Nephron progenitor cell (in vitro differentiated cells): ENCODE measurements at regions not wholly inside any gene's neighbourhood (a gene's known extent, or its start where the extent isn't known, plus 50 kb on each side); places are given as distances from the start of the nearest gene placed in this dataset.
"Not testable (repeated sequence)": the region's sequence is repeated elsewhere in the genome, so short reads cannot be mapped to it uniquely, and the experiment has no call there.

Source experiments
- DNase-seq: peaks from one replicate; pipeline ENCODE4 v3.0.0; 2021
- H3K27ac Mint-ChIP-seq: 2 replicates; pipeline ENCODE4 v1.8.0; 2021; ENCODE audit warnings: mild to moderate bottlenecking, moderate library complexity, mixed read lengths
- H3K27me3 Mint-ChIP-seq: 2 replicates; pipeline ENCODE4 v1.8.0; 2021; ENCODE audit warnings: mild to moderate bottlenecking, low read depth, mixed read lengths; ENCODE audit not compliant: poor library complexity
- H3K36me3 Mint-ChIP-seq: 2 replicates; pipeline ENCODE4 v1.8.0; 2021; ENCODE audit warnings: low read depth, mixed read lengths
- H3K4me1 Mint-ChIP-seq: 2 replicates; pipeline ENCODE4 v1.8.0; 2021; ENCODE audit warnings: mixed read lengths
- H3K4me3 Mint-ChIP-seq: 2 replicates; pipeline ENCODE4 v1.8.0; 2021; ENCODE audit warnings: mild to moderate bottlenecking, moderate library complexity, mixed read lengths
- H3K9me3 Mint-ChIP-seq: 2 replicates; pipeline ENCODE4 v1.8.0; 2021; ENCODE audit warnings: mild to moderate bottlenecking, moderate library complexity, mixed read lengths
- CTCF ChIP-seq: fragments of 200-600 bp; sonication (generic); IDR thresholded peaks from 2 replicates; pipeline ENCODE4 v1.5.0; 2021; ENCODE audit warnings: antibody characterized with exemption

DNA sequence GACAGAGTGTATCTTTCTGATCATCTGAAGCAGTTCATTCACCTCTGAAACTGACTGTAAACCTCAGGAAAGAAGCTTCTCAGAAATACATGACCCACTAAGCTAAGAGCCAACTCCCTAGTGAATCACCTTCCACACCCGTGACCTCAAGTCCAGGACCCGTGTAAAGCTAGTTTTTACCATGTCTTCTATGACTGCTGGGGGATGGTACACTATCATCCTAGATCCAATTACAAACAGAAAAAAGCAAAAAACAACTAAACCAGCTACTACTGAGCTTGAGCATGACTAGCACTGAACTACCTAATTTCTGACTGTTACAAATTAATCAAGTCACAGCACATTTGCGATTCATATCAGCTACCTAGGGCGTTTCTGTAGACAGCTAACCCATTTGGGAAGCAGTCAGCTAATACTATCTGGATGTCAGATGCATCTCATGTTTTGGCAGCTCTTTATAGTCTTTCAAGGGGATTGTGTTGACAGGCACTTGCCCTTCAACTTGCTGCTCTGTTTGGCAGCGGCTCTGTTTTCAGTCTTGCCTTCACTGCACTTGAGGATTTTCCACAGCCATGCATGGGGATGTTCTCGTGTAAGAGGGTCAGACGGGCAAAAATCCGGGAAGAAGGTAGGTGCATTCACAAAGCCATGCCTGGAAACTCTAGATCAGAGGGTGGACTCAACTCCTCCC is 350.3 kb downstream of the ANAPC1 start:
- not testable (repeated sequence) for DNase-seq, H3K27me3 Mint-ChIP-seq, H3K4me3 Mint-ChIP-seq, H3K27ac Mint-ChIP-seq
- H3K36me3 Mint-ChIP-seq = peaks cover 10% of the 10 kb centered on the region
- H3K4me1 Mint-ChIP-seq = peaks cover 20% of the 10 kb centered on the region
- H3K9me3 Mint-ChIP-seq = peaks cover 23% of the 10 kb centered on the region

DNA sequence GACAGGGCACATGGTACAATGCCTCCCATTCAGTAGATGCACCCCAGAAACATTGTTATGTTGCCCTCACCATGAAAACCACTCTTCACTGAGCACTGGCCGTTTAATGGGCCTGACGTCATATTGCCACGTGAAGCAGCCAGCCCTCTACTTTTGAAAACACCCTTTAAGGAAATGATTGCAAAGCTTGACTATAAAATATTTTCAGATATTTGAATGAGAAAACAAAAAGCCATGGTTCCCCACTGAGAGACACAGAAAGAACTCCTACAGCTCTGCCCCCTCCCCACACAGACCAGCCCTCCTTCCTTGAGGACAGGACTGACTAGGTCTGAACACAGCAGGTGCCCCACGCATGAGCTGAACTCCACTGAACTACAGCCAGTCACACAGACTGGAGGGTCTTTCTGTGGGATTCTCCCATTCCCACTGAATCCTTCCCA is 349.1 kb downstream of the ANAPC1 start:
- Mint-ChIP-seq H3K4me3 (no peak overlapping the region), H3K27ac (peak overlapping the region; percentile 36), H3K4me1 (peaks cover 20% of the 10 kb centered on the region), H3K36me3 (peaks cover 10% of the 10 kb centered on the region), H3K9me3 (peaks cover 23% of the 10 kb centered on the region), H3K27me3 (peaks cover 7% of the 10 kb centered on the region)
- TF ChIP-seq CTCF = no peak
- DNase-seq = no peak

GRCh38 chr2:111535404-111535803 is 348.6 kb downstream of the ANAPC1 start:
- Mint-ChIP-seq H3K27ac (peak overlapping the region; percentile 36), H3K36me3 (peaks cover 10% of the 10 kb centered on the region), H3K4me1 (peaks cover 20% of the 10 kb centered on the region), H3K4me3 (no peak overlapping the region), H3K9me3 (peaks cover 23% of the 10 kb centered on the region), H3K27me3 (peaks cover 7% of the 10 kb centered on the region)
- DNase-seq = no peak
- TF ChIP-seq CTCF = no peak

GRCh38 chr2:111537078-111537655 is 346.8 kb downstream of the ANAPC1 start:
- TF ChIP-seq CTCF = no peak

DNA sequence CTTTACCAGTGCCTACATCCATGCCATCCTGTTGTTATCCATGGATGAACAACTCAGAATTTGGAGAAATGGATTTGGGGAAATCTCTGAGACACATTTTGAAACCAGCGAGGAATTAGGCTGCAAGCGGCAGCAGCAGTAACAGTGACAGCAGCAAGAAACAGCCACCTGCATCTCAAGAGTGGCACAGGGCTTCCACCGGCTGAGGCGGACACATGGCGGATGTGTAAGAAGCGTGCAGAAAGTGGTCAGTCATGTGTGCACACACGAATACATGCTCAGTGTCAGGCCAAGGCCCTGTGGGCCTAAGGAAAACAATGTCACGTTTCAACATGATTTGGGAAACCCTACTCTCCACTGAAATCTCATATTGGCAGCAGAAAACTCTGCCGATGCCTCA is 344.0 kb downstream of the ANAPC1 start:
- Mint-ChIP-seq H3K36me3 (peaks cover 10% of the 10 kb centered on the region), H3K9me3 (peaks cover 29% of the 10 kb centered on the region)
- not testable (repeated sequence) for H3K27ac Mint-ChIP-seq, H3K4me1 Mint-ChIP-seq, H3K27me3 Mint-ChIP-seq, H3K4me3 Mint-ChIP-seq, DNase-seq

More at GRCh38 chr2:111537078-111537655, 346.8 kb downstream of the ANAPC1 start:
- DNase-seq = no peak
- Mint-ChIP-seq H3K36me3 (peaks cover 10% of the 10 kb centered on the region), H3K4me3 (no peak overlapping the region), H3K27me3 (peaks cover 7% of the 10 kb centered on the region), H3K9me3 (peaks cover 23% of the 10 kb centered on the region), H3K27ac (no peak overlapping the region), H3K4me1 (peaks cover 20% of the 10 kb centered on the region)

GRCh38 chr2:111542120-111542774 is 341.7 kb downstream of the ANAPC1 start:
- not testable (repeated sequence) for H3K4me1 Mint-ChIP-seq, H3K36me3 Mint-ChIP-seq, H3K9me3 Mint-ChIP-seq, H3K27ac Mint-ChIP-seq, DNase-seq, H3K4me3 Mint-ChIP-seq, H3K27me3 Mint-ChIP-seq

DNA sequence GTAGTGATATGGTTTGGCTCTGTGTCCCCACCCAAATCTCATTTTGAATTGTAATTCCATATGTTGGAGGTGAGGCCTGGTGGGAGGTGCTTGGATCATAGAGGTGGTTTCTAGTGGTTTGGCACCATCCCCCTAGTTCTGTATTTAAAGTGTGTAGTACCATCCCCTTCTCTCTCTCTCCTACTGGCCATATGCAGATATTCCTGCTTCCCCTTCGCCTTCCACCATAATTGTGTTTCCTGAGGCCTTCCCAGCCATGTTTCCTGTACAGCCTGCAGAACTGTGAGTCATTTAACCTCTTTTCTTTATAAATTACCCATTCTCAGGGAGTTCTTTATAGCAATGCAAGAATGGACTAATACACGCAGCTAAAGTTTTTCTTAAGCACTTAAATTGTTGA is 340.0 kb downstream of the ANAPC1 start:
- H3K27me3 Mint-ChIP-seq = not testable (repeated sequence)

DNA sequence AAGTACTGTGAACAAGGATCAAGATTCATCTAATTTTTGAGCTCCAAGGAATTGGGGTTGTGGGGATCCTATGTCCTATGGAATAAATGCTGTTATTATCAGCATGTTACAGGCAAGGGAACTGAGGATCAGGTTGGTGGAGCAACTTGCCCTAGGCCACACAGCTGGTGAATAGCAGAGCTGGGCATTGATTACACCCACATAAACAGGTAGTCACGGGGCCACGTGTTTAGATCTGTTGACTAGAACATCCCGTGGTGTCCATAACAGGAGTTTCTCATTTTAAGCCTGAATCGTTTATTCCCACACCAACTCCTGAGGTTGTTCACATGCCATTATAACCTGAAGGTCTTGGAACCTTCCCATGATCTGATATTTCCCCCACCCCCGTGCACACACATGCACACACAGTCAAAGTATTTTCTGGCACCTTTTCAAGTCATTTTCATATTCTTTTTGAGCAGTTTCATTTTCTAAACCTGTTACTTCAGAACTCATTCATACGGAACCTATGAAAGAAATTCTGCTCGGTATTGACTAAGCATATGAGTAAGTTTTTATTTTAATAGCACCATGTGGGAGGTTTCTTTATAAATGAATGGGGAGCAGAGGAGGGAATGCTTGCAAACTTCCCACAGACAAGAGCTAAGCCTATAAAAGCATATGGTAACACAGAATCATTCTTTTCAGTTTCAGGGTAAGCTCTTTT is 338.1 kb downstream of the ANAPC1 start:
- H3K27me3 Mint-ChIP-seq, H3K4me3 Mint-ChIP-seq, H3K9me3 Mint-ChIP-seq, DNase-seq, H3K27ac Mint-ChIP-seq, H3K4me1 Mint-ChIP-seq, H3K36me3 Mint-ChIP-seq: not testable (repeated sequence)

More for the DNA sequence above, 340.0 kb downstream of the ANAPC1 start:
- H3K9me3 Mint-ChIP-seq, H3K36me3 Mint-ChIP-seq, H3K4me1 Mint-ChIP-seq, DNase-seq, H3K27ac Mint-ChIP-seq, H3K4me3 Mint-ChIP-seq: not testable (repeated sequence)

GRCh38 chr2:111546578-111546977 is 337.4 kb downstream of the ANAPC1 start:
- not testable (repeated sequence) for H3K27ac Mint-ChIP-seq, H3K9me3 Mint-ChIP-seq, H3K27me3 Mint-ChIP-seq, H3K4me3 Mint-ChIP-seq, H3K4me1 Mint-ChIP-seq, DNase-seq, H3K36me3 Mint-ChIP-seq

DNA sequence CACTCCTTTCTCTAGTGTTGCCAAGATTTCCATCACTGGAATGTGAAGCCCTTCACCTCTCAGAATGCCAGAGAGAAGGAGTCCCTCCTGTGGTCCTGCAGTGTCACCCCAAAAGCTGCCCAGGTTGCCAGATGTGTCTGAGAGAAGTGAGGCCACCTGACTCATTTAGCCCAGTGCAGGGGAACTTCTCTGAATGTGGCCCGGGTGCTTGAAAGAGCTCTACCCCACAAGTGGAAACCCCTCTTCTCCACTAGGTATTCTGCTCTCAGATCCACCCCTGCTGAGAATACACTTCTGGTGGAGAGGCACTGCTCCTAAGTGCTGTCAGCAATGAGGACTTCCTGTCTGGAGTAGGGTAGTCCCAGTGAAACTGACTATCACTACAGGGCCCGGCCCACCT is 334.8 kb downstream of the ANAPC1 start:
- not testable (repeated sequence) for H3K27ac Mint-ChIP-seq, H3K36me3 Mint-ChIP-seq, H3K27me3 Mint-ChIP-seq, DNase-seq, H3K4me3 Mint-ChIP-seq, H3K9me3 Mint-ChIP-seq, H3K4me1 Mint-ChIP-seq

DNA sequence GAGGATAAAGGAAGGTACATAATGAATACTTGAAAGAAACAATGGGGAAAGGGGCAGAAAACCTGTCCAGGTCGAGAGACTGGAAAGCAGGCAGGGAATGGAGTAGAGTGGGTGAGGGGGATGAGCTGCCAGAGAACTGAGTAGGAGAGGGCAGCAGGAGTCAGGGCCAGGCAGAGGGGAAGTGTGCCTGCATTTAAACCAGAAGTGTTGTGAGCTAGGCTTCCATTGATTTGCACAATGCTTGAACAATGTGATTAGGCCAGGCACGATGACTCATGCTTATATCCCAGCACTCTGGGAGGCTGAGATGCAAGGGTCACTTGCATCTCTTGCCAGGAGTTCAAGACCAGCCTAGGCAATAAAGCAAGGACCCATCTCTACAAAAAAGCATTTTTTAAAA is 332.6 kb downstream of the ANAPC1 start:
- DNase-seq, H3K4me3 Mint-ChIP-seq, H3K9me3 Mint-ChIP-seq: not testable (repeated sequence)

More for the DNA sequence above, 332.6 kb downstream of the ANAPC1 start:
- not testable (repeated sequence) for H3K36me3 Mint-ChIP-seq, H3K4me1 Mint-ChIP-seq, H3K27me3 Mint-ChIP-seq, H3K27ac Mint-ChIP-seq
